HEK293 (cell line): ENCODE measurements at regions not wholly inside any gene's neighbourhood (a gene's known extent, or its start where the extent isn't known, plus 50 kb on each side); places are given as distances from the start of the nearest gene placed in this dataset.

Experiments used
- CTCF ChIA-PET: fragments of 350-600 bp; formaldehyde crosslinking; extraction: SDS; loops from one replicate; lab custom pipeline; 2021; ENCODE audit warnings: antibody characterized with exemption; lab: Yijun Ruan, JAX
- POLR2A ChIA-PET: fragments of 300-600 bp; formaldehyde crosslinking; extraction: SDS; loops from one replicate; lab custom pipeline; 2020; ENCODE audit warnings: antibody characterized with exemption, inconsistent platforms; lab: Yijun Ruan, JAX
- H3K27ac ChIP-seq: fragments of 200-500 bp; sonication (Bioruptor generic); 2 replicates; pipeline ENCODE4 v1.5.1; 2014; ENCODE audit warnings: low read depth, low read length, control low read depth, inconsistent platforms; ENCODE audit errors: extremely low read depth
- H3K36me3 ChIP-seq, 2 experiments: fragments of 200-500 bp in 1 of 2; sonication (Bioruptor generic) in 1 of 2; 1 replicate in 1 of 2; 2 replicates in 1 of 2; pipeline ENCODE4 v1.5.1; 2014 to 2017; ENCODE audit warnings: inconsistent platforms in 2 of 2, low read length in 2 of 2; ENCODE audit not compliant: control insufficient read depth in 2 of 2, insufficient read depth in 1 of 2
- H3K4me1 ChIP-seq: fragments of 200-500 bp; sonication (Bioruptor generic); 2 replicates; pipeline ENCODE4 v1.5.1; 2014; ENCODE audit warnings: mild to moderate bottlenecking, low read length, inconsistent platforms; ENCODE audit not compliant: control insufficient read depth, insufficient read depth
- H3K4me3 ChIP-seq: 2 replicates; pipeline ENCODE4 v1.5.1; 2011; ENCODE audit warnings: low read depth, mild to moderate bottlenecking, control low read depth, low read length, moderate library complexity
- H3K9me3 ChIP-seq: fragments of 200-500 bp; sonication (Bioruptor generic); 2 replicates; pipeline ENCODE4 v1.5.1; 2014; ENCODE audit warnings: low read depth, low read length, inconsistent platforms; ENCODE audit not compliant: control insufficient read depth, insufficient read depth
- GLIS1 ChIP-seq: fragments of 450-650 bp; formaldehyde crosslinking; IDR thresholded peaks from 2 replicates; pipeline ENCODE4 v1.5.1; 2016; ENCODE audit warnings: missing biosample characterization, missing genetic modification characterization
- MEIS1 ChIP-seq: sonication (generic); formaldehyde crosslinking; IDR thresholded peaks from 2 replicates; pipeline ENCODE4 v1.8.1; 2022; ENCODE audit warnings: missing genetic modification reagents, mild to moderate bottlenecking, borderline replicate concordance
- SETDB1 ChIP-seq: IDR thresholded peaks from one replicate; pipeline ENCODE4 v1.6.1; 2017; ENCODE audit warnings: mild to moderate bottlenecking, low read length, moderate library complexity, mixed read lengths; ENCODE audit not compliant: insufficient read length
- TCF7L2 ChIP-seq: IDR thresholded peaks from 2 replicates; pipeline ENCODE4 v1.6.1; 2011; ENCODE audit warnings: low read depth, mild to moderate bottlenecking, inconsistent platforms, low read length, moderate library complexity, borderline replicate concordance
- TRIM28 ChIP-seq: IDR thresholded peaks from 2 replicates; pipeline ENCODE4 v1.6.1; 2011; ENCODE audit warnings: low read length, control low read depth, borderline replicate concordance
- YY1 ChIP-seq: fragments of 450-650 bp; formaldehyde crosslinking; IDR thresholded peaks from 2 replicates; pipeline ENCODE4 v1.5.1; 2018; ENCODE audit warnings: missing biosample characterization, missing genetic modification characterization
- YY2 ChIP-seq: fragments of 450-650 bp; formaldehyde crosslinking; IDR thresholded peaks from 2 replicates; pipeline ENCODE4 v1.5.1; 2016; ENCODE audit warnings: missing biosample characterization, missing genetic modification characterization
- ZNF202 ChIP-seq: fragments of 450-650 bp; formaldehyde crosslinking; IDR thresholded peaks from 2 replicates; pipeline ENCODE4 v1.5.1; 2016; ENCODE audit warnings: missing biosample characterization, missing genetic modification characterization, borderline replicate concordance
- ZNF398 ChIP-seq: fragments of 450-650 bp; formaldehyde crosslinking; IDR thresholded peaks from 2 replicates; pipeline ENCODE4 v1.5.1; 2017; ENCODE audit warnings: missing biosample characterization, missing genetic modification characterization
- ZNF48 ChIP-seq: fragments of 450-650 bp; formaldehyde crosslinking; IDR thresholded peaks from 2 replicates; pipeline ENCODE4 v1.5.1; 2016; ENCODE audit warnings: missing biosample characterization, missing genetic modification characterization
- ZNF501 ChIP-seq: fragments of 450-650 bp; formaldehyde crosslinking; IDR thresholded peaks from 2 replicates; pipeline ENCODE4 v1.5.1; 2016; ENCODE audit warnings: missing biosample characterization, missing genetic modification characterization
- ZNF514 ChIP-seq: fragments of 450-650 bp; formaldehyde crosslinking; IDR thresholded peaks from 2 replicates; pipeline ENCODE4 v1.5.1; 2016; ENCODE audit warnings: missing biosample characterization, missing genetic modification characterization
- ZNF518A ChIP-seq: fragments of 450-650 bp; formaldehyde crosslinking; conservative IDR thresholded peaks from 2 replicates; pipeline ENCODE4 v1.5.1; 2016; ENCODE audit warnings: low read depth, missing biosample characterization, missing genetic modification characterization
- ZNF560 ChIP-seq: fragments of 450-650 bp; formaldehyde crosslinking; IDR thresholded peaks from 2 replicates; pipeline ENCODE4 v1.5.1; 2017; ENCODE audit warnings: missing biosample characterization, missing genetic modification characterization, borderline replicate concordance
- ZNF561 ChIP-seq: fragments of 450-650 bp; IDR thresholded peaks from 2 replicates; pipeline ENCODE4 v1.5.1; 2018; ENCODE audit warnings: missing biosample characterization, missing genetic modification characterization, borderline replicate concordance
- ZNF600 ChIP-seq: fragments of 450-650 bp; formaldehyde crosslinking; IDR thresholded peaks from 2 replicates; pipeline ENCODE4 v1.5.1; 2016; ENCODE audit warnings: missing biosample characterization, missing genetic modification characterization
- ZNF670 ChIP-seq: fragments of 450-650 bp; formaldehyde crosslinking; IDR thresholded peaks from 2 replicates; pipeline ENCODE4 v1.5.1; 2016; ENCODE audit warnings: missing biosample characterization, missing genetic modification characterization, low read depth
- TF ChIP-seq, protein P1 (sequence below): fragments of 450-650 bp; formaldehyde crosslinking; IDR thresholded peaks from 2 replicates; pipeline ENCODE4 v1.5.1; 2016; ENCODE audit warnings: missing biosample characterization, missing genetic modification characterization
- TF ChIP-seq, protein P2 (sequence below): fragments of 450-650 bp; formaldehyde crosslinking; IDR thresholded peaks from 2 replicates; pipeline ENCODE4 v1.5.1; 2017; ENCODE audit warnings: missing biosample characterization, missing genetic modification characterization

DNA sequence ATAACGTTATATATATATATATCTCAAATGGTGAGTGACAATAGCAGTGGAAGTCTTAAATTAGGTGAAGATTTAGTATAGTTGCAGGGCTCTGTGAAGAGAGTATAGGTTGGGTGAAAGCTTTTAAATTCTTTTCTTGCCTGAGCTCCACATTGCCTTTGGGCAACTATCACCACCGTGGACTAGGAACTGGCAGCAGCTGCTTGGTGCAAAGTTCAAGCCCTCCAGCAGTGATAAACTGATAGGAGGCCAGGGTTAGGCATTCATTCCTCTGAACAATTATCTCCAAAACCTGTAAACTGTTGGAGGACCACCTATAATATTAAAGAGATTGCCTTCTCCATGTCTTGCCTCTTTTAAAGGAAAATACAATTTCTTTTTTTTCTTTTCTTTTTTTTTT lies 91.2 kb upstream of the ATXN7L3B start:
- H3K27ac ChIP-seq, result no peak overlapping the region
- no peaks in the 10 kb centered on the region for H3K36me3 ChIP-seq
- TF ChIP-seq ZNF398 (tag by site-specific recombination) (no peak), ZNF560 (tag by site-specific recombination) (no peak), SETDB1 (no peak), ZNF501 (tag by site-specific recombination) (no peak), YY2 (tag by site-specific recombination) (no peak), TRIM28 (no peak), YY1 (tag by site-specific recombination) (no peak), ZNF561 (tag by site-specific recombination) (no peak), ZNF670 (tag by site-specific recombination) (no peak)
- TF ChIP-seq, protein P1, sequence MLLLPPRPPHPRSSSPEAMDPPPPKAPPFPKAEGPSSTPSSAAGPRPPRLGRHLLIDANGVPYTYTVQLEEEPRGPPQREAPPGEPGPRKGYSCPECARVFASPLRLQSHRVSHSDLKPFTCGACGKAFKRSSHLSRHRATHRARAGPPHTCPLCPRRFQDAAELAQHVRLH (tag by site-specific recombination), result no peak
- TF ChIP-seq, protein P2, sequence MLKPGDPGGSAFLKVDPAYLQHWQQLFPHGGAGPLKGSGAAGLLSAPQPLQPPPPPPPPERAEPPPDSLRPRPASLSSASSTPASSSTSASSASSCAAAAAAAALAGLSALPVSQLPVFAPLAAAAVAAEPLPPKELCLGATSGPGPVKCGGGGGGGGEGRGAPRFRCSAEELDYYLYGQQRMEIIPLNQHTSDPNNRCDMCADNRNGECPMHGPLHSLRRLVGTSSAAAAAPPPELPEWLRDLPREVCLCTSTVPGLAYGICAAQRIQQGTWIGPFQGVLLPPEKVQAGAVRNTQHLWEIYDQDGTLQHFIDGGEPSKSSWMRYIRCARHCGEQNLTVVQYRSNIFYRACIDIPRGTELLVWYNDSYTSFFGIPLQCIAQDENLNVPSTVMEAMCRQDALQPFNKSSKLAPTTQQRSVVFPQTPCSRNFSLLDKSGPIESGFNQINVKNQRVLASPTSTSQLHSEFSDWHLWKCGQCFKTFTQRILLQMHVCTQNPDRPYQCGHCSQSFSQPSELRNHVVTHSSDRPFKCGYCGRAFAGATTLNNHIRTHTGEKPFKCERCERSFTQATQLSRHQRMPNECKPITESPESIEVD, result no peak
- TF ChIP-seq, all 188 proteins: peak for 0
- H3K4me1 ChIP-seq, result no peaks in the 10 kb centered on the region
- ChIA-PET POLR2A (no interaction called here), CTCF (no interaction called here)
- no peak overlapping the region for H3K4me3 ChIP-seq
- no peaks in the 10 kb centered on the region for H3K9me3 ChIP-seq

DNA sequence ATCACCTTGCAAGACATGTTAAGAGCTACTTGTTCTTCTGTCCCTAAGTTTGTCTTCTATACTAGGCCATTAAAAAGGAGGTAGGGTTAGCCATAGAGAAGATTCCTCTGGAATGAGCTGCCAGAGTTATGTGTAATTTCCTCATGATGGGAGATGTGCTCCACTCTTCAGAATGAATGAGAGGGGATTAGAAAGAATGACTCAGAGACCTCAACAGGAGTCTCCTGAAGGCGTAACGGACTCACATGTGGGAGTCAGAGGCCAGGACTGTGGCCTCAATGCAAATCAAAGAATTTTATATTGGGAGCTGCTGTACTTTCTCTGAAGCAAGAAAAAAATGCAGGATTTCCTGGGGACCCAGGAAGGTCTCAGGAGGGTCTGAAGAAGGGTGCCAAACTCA lies 87.8 kb upstream of the ATXN7L3B start:
- TF ChIP-seq, protein P2, result no peak
- no peak for TF ChIP-seq ZNF518A
- TF ChIP-seq MEIS1 (CRISPR knock-in tag), result no peak
- TF ChIP-seq TCF7L2, result no peak
- no peak for TF ChIP-seq GLIS1 (tag by site-specific recombination)
- no peak for TF ChIP-seq ZNF202
- no peak for TF ChIP-seq ZNF670 (tag by site-specific recombination)
- TF ChIP-seq ZNF514 (tag by site-specific recombination), result no peak
- no peak for TF ChIP-seq ZNF600 (tag by site-specific recombination)
- no peak for TF ChIP-seq ZNF501 (tag by site-specific recombination)
- no peak for TF ChIP-seq ZNF48 (tag by site-specific recombination)
- ChIA-PET POLR2A (interaction anchor here (0.6 kb wide), 1 partner anchor 63 kb away, joined by 3 read pairs; no protein-coding TSS in a partner anchor), CTCF (interaction anchor here (0.6 kb wide), 1 partner anchor 118 kb away, joined by 3 read pairs; no protein-coding TSS in a partner anchor)
- Histone ChIP-seq H3K4me3 (no peak overlapping the region), H3K36me3 (no peaks in the 10 kb centered on the region), H3K4me1 (no peaks in the 10 kb centered on the region), H3K27ac (no peak overlapping the region), H3K9me3 (no peaks in the 10 kb centered on the region)
